ENCODE measurements at regions not wholly inside any gene's neighbourhood (a gene's known extent, or its start where the extent isn't known, plus 50 kb on each side); places are given as distances from the start of the nearest gene placed in this dataset.
"Not testable (repeated sequence)": the region's sequence is repeated elsewhere in the genome, so short reads cannot be mapped to it uniquely, and the experiment has no call there.

- DNase-seq: not testable (repeated sequence)
Measured at GRCh38 chr16:29258946-29259634, 147.4 kb downstream of the NPIPB11 start.

GRCh38 chr16:29257419-29258336, 148.8 kb downstream of the NPIPB11 start:
- DNase-seq: not testable (repeated sequence)

DNA sequence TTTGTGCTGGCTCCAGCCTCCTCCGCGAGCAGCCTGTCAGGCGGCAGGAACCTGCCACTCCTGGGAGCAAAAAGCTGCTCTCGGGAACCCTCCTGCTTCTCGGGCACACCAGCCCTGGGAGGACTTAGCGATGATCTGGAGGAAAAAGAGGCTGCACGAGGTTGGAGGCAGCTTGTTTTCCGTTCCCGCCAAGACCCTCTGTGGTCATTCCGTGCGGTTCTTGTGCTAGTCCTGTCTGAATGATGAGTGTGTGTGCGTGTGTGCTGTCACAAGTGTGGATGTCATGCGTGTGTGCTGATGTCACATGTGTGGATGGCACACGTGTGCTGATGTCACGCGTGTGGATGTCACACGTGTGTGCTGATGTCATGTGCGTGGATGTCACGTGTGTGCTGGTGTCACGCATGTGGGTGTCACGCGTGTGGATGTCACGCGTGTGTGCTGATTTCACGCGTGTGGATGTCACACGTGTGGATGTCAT, 150.0 kb downstream of the NPIPB11 start:
- no peak for DNase-seq

GRCh38 chr16:29255957-29256356, 150.6 kb downstream of the NPIPB11 start:
- DNase-seq: not testable (repeated sequence)

DNA sequence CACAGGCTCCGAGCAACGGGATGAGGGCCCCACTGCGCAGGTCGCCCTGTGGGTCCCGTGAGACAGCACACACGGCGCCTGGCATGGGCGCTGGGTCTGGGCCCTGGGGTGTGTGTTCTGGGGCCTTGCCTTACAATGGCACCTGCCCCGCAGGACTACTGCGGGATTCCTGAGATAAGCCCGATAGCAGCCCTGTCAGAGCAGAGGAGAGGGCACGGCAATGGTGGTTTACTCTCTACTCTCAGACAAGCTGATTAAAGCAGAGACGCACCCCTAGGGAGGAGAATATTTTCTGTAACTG, 151.1 kb downstream of the NPIPB11 start:
- not testable (repeated sequence) for DNase-seq

- no peak for DNase-seq
Measured at GRCh38 chr16:29254676-29255495, 151.6 kb downstream of the NPIPB11 start.

- DNase-seq: peak in 2 of 6 experiments; percentile 16 to 37
Measured at GRCh38 chr16:29253716-29254590, 152.6 kb downstream of the NPIPB11 start.

- not testable (repeated sequence) for DNase-seq
Measured at GRCh38 chr16:29253066-29253590, 153.4 kb downstream of the NPIPB11 start.

GRCh38 chr16:29252311-29252710, 154.2 kb downstream of the NPIPB11 start:
- not testable (repeated sequence) for DNase-seq

GRCh38 chr16:29251571-29252011, 154.9 kb downstream of the NPIPB11 start:
- not testable (repeated sequence) for DNase-seq

DNA sequence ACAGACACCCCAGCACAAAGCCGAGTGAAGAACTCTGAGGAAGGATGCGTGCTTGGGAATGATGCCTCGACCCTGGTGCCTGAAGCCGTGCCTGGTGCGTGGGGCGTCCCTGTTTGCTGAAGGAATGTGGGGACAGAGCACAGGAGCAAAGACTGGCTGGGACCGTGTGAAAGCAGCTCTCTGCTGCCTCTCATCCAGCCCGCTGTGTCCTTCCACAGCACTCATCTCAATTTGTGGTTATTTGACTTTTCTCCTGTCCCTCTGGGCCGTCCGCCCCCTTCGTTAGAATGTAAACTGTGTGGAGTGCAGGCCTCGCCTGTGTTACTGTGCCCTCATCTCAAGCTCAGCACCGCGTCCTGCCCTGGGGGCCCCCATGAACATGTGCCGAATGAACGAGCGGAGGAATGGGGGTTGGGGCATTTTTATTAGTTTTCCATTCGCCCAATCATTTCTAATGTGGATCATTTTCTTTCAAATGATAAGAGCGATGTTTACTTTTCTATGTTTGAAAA, 155.5 kb downstream of the NPIPB11 start:
- not testable (repeated sequence) for DNase-seq

GRCh38 chr16:29250469-29250868, 156.0 kb downstream of the NPIPB11 start:
- not testable (repeated sequence) for DNase-seq

DNA sequence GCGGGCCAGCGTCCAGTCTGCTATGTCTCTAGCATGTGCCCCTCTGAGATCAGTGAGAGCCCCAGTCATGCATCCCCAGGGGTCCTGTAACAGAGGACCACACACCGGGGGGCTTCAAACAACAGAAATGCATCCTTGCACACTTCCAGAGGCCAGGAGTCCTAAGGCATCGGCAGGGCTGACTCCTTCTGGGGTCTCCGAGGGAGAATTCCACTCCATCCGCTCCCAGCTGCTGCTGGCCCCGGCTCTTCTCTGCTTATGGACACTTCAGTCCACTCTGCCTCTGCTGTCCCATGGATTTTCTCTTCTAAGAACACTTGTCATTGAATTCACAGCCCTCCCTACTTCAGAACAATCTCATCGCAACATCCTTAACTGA, 157.6 kb downstream of the NPIPB11 start:
- DNase-seq: not testable (repeated sequence)

GRCh38 chr16:29248306-29248939, 158.1 kb downstream of the NPIPB11 start:
- DNase-seq: peak in 3 of 6 experiments; percentile 29 to 55 (median 44)

DNA sequence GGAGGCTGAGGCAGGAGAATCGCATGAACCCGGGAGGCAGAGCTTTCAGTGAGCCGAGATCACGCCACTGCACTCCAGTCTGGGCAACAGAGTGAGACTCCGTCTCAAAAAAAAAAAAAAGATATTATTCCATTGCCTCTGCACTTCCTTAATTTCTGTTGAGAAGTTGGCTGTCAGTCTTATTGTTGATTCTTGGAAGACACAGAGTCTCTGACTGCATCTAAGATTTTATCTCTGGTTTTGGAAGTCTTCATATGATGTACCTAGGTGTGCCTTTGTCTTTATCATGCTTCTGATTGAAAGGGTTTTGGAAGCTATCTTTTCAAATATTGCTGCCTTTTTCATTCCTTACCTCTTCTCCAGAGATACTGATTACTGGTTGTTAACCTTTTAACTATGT, 160.4 kb downstream of the NPIPB11 start:
- DNase-seq: not testable (repeated sequence)

DNA sequence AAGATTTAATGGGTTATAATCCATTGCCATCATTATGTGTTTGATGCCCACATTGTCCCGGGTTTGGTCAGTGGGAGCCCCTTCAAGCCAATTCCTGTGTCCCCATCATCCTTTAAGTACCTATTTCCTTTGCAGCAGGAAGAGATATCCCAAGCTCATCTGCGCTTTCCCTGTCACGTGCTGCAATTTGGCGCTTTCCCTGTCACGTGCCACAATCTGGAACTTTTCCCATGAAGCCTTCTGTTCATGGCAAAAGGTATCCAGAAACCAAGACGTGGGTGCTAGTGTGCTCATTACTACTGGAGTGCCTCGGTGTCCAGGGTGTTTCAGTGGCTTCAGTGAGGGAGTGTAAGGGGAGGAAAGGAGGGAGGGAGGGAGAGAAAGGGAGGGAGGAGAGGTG, 168.5 kb downstream of the NPIPB11 start:
- DNase-seq: no peak

DNA sequence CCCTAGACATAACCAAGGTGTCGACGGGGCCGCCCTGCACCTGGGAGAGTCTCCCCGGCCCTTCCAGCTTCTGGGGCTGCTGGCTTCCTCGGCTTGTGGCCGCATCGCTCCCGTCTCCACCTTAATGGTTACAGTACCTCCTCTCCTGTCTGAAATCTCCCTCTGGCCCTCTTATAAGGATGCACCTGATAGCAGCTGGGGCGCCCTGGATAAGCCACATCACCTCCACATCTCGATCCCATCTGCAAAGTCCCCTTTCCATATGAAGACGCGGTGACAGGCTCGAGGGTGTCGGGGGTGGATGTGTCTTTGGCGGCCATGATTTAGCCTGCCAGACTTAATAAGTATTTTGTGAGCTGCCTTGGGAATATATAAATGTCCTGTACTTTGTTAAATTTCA, 169.0 kb downstream of the NPIPB11 start:
- DNase-seq: not testable (repeated sequence)

- not testable (repeated sequence) for DNase-seq
Measured at GRCh38 chr16:29237023-29237422, 169.5 kb downstream of the NPIPB11 start.

DNA sequence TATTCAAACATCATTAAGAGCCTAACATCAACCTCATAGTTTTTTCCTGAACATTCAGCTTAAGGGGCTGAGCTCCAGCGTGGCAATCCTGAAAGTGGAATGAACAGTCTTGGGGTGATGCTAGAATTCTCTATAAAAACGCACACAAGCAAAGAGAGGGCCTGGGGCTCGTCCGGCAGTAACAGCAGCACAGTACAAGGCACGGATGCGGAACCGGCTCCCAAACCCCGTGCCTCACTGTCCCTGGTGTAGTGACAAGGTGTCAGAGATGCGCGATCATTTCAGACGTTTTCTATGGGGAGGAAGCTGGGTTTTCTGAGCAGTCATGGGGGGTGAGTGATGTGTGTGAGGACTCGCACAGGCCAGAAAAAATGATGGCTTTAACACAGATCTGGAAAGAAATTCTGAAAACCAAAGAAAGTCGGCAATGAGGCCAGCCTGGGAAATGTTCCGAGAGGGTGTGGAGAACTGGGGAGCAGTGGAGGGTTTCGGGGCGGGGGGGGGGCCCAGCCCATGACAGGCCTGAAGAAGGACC, 170.6 kb downstream of the NPIPB11 start:
- DNase-seq: not testable (repeated sequence)

- not testable (repeated sequence) for DNase-seq
Measured at GRCh38 chr16:29234536-29235275, 171.8 kb downstream of the NPIPB11 start.

Data from stimulated activated naive CD4-positive, alpha-beta T cell (primary cell).